HG03095 (cell line): ENCODE measurements at regions not wholly inside any gene's neighbourhood (a gene's known extent, or its start where the extent isn't known, plus 50 kb on each side); places are given as distances from the start of the nearest gene placed in this dataset.
"Not testable (repeated sequence)": the region's sequence is repeated elsewhere in the genome, so short reads cannot be mapped to it uniquely, and the experiment has no call there.

ENCODE experiments used
- ATAC-seq: cut with Tn5 transposase; IDR thresholded peaks from one replicate; pipeline ENCODE4 v1.9.1; 2021; ENCODE audit warnings: moderate library complexity; ENCODE audit not compliant: unreplicated experiment

DNA sequence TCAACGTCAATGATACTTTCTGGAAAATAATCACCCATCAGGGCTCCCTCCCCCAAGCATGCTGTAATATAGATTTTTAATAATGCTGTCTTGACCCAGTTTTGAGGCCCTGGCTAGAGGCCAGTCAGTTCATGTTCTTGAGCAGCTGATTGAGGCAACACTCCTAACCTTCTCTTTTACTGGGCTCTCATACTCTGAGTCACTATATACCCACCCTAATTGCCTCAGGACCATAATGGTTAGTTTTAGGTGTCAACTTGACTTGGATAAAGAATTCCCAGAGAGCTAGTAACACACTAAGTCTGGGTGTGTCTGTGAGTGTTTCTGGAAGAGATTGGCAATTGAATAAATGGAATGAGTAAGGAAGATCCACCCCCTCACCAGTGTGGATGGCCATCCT, 527.0 kb upstream of the ATP2B1 start:
- ATAC-seq: no peak

DNA sequence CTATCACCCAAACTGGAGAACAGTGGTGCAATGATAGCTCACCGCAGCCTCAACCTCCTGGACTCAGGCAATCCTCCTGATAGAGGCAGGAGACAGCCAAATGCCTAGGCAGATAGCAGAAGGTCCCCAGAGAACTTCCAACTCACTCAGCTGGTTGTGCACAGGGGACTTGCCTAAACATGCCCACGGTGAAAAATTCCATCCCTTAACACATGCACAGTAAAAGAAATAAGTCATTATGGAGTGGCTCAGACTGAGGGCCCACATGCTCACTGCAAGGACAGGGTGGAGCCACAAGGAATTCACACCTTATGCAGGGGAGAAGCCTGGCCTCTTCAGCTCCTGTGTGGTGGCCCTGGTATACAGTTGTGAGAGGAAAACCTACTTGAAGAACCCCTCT, 525.8 kb upstream of the ATP2B1 start:
- no peak for ATAC-seq

DNA sequence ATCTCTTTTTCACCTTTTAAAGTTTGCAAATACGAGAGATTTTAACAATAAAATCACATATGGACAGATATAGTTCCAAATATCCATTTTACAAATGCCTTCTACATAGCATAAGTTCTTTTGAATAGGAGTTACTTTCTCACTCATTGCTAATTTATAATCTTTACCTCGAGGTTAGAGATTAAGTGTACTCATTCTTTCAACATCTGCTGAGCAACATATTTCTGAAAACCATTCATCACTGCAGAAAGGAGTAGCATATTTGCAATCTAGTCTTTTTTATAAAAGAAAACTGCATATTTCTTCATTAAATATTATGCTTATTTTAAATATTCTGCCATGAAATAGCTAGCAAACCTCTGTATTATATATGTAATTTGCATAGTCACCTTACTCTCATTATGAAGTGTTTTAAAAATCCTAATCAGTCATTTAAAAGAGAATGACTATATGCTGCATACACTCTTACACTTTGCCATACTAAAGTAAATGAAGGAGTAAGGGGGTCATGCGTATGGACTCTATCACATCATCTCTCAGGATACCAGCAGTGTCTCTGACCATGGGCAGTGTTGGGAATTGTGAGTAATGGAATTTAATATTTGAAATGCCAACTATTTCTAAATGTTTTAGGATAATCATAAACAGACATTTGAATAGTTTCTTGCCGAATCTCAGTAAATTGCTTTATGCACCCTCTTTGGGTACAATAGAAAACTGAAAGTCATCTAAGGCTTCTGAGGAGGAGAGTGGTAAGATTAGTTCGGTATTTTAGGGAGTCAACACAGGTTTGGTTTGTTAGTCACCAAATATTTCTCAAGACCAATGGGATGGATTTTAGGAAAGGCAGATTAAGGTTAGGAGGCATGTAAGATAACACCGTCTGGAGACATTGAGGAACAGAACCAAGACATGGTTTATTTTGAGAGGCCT, 524.8 kb upstream of the ATP2B1 start:
- no peak for ATAC-seq

DNA sequence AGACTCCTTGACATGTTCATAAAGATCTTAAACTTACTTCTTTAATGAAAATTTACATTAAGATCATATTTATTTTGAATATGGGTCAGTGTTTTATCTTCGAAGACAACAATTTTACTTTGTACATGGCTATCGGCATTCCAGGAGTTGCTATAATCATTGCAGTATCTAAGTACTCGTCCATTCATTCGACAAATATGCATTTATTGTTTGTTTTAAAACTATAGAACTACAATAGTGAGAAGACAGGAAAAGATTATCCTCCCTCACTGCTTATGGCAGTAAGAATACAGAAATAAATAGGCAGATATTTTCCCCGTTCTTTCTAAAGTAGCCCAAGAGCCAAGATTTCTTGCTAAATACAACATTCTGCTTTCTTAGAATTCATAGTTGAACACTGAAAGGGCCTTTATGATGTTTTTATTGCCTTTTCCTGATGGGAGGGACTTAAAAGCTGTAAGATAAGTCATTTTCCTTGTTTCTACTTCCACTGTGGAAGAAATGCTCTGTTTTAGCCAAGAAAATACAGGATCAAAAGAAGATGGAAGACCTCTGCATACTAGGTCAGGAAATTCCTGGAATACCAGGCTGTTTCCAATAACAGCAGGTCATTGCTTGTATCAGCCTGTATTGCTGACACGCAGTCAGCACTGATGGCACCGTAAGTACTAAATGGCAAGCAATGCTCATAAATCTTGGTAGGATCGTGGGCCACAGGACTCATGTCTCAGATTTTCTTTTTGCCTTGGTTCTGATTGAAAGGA, 521.0 kb upstream of the ATP2B1 start:
- no peak for ATAC-seq

DNA sequence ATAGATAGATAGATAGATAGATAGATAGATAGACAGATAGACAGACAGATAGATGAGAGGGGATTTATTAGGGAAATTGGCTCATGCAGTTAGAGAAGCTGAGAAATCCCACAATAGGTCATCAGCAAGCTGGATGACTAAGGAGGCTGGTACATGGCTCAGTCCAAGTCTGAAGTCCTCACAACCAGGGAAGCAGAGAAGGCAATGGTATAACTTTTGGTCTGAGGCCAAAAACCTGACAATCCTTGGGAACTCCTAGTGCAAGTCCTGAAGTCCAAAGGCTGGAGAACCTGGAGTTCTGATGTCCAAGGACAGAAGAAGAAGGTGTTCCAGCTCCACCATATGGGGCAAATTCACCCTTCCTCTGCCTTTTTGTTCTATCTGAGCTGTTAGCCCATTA, 517.6 kb upstream of the ATP2B1 start:
- ATAC-seq: no peak

DNA sequence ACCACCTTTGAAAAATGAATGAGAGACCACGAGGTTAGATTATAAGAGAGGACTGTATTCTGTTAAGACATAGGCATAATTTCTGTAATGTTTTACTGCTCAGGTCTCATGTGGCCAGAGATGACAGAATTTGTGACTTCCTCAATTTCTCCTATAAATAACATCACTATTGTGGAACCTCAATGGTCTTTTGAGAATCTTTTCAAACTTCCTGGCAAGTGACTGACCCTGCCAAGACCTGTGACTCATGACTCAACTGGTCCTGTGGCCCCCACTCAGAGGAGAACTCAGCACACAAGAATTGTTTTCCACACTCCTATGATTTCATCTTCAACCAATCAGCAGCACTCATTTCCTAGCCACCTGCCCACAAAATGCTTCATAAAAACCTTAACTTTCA, 508.2 kb upstream of the ATP2B1 start:
- ATAC-seq: no peak

DNA sequence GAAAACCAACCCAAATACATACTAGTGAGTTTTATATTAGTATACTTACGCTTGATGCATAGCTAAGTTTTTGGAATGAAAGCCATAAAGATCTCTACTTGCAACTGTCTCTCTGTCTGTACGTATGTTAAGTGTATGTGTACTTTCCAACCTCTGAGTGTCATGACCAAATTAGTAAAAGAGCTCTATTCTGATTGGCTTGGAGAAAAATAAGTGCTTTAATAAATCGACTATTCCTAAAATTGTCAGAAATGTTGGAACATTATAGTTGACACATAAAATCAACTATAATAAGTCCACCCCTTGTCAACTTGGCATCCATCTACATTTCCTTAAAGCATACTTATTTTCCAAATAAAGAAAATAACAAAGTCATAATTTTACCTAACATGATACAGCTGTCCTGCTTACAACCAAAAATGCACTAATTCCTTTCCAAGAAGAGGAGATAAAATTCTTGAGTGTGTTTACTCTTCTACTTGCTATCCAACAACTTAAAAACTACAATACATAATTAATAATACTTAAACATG, 507.4 kb upstream of the ATP2B1 start:
- ATAC-seq: no peak

DNA sequence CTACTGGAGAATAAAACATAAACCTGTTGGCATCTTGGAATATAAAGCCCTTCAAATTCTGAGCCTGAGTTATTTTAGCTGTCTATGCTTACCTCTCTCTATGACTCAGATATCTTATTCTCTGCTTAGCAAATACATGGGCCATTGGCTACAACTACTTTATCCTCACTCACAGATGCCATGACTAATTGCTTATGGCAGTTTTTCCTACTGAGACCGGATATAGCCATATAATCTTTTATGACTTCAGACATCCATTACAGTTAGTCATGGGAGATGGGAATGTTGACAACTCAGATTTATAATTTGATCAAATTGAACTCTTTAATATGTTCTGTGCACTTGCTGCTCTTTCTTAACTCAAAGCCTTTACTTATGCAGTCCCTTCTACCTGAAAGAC, 502.4 kb upstream of the ATP2B1 start:
- ATAC-seq: no peak

DNA sequence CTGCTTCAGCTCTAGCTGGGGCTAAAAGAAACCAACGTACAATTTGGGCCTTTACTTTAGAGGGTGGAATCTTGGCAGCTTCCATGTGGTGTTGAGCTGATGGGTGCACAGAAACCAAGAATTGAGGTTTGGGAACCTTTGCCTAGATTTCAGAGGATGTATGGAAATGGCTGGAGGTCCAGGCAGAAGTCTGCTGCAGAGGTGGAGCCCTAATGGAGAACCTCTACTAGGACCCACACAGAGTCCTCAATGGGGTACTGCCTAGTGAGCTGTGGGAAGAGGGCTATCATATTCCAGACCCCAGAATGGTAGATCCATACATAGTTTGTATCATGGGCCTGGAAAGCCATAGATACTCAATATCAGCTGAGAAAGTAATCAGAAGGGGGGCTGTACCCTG, 500.4 kb upstream of the ATP2B1 start:
- no peak for ATAC-seq

DNA sequence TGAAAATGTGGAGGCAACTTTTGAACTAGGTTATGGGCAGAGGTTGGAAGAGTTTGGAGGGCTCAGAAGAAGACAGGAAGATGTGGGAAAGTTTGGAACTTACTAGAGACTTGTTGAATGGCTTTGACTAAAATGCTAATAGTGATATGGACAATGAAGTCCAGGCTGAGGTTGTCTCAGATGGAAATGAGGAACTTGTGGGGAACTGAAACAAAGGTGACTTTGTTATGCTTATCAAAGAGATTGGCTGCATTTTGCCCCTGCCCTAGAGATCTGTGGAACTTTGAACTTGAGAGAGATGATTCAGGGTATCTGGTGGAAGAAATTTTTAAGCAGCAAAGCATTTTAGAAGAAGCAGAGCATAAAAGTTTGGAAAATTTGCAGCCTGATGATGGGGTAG, 499.7 kb upstream of the ATP2B1 start:
- ATAC-seq: not testable (repeated sequence)

DNA sequence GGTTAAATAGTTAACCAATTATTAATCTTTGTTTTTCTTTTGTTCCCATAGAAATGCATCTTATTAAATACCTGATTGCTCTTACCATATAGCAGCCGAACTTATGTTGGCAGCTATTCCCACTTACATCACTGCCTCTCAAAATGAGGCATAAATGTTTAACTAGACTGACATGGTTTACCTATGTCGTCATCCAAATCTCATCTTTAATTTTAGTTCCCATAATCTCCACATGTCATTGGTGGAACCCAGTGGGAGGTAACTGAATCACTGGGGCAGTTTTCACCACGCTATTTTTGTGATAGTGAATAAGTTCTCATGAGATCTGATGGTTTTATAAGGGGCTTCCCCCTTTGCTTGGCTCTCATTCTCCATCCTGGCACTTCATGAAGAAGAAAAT, 499.2 kb upstream of the ATP2B1 start:
- ATAC-seq: no peak

DNA sequence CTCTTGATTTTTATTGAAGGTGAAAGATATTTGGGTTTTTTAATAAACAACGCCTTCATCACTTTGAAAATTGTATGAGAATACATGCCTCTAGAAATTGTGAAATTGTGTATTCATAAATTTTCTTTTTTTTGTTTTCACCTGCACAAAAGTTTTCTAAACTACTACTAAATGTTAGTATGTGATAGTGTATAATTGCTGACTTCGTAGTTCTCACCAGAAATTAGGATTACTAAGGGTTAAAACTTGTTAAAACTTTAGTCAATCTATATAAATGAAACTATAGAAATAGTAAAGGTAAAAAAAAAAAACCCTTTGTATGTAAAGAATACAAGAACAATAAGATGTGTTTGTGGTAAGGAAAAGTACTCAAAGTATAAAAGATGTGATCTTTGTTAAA, 496.5 kb upstream of the ATP2B1 start:
- ATAC-seq: no peak

DNA sequence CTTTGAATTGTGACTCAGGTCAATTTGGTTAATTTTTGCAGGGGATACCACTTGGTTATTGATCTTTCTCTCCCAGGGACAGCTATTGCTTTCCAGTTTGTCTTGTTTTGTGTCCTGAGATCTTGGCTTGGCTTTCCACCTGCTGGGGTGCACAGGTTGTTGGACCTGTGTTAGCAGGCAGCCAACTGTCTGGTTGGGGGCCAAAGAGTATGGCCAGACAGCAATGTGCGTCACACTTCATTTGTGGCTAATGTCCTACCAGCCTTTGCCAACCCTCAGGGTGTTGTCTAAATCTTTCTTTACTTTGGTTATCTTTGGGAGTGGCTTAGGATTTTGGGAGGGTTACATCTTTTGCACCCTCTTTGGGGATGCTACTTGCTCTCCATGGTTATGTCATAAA, 494.9 kb upstream of the ATP2B1 start:
- no peak for ATAC-seq

DNA sequence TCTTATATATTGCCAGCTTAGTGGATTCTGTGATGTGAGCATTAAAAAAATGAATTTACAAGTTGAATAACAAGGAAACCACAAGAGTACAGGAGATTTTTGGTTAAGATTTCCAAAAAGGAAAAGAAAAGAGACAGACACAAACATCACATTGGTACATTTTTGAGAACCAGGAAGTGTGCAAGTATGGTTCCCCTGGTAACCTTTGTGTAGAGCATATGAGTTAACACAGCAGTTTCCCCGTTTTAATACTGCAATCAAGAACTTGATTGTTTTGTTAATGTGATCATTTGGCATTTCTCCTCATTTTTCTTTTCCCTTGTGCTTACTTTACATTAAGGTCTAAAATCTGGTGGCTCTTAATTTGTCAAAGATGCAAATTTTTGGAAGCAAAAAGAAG, 490.4 kb upstream of the ATP2B1 start:
- ATAC-seq: no peak

DNA sequence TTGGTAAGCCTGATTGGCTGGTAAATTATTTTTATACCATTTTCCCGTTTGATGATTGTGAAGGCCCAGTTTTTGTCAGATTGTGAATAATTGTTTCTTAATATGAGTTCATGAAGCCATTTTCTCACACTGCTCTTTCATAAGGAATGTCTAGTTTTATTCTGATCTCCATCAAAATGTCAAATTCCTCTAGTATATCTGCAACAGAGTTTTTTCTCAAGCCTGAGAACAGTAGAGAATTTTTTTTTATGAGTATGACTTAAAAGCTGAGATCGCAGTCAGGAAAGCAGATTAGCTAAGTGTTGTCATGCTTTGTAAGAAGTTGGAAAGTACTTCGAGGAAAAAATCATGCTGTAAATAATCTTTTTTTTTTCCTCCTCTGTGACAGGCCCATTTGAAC, 484.9 kb upstream of the ATP2B1 start:
- ATAC-seq: no peak

DNA sequence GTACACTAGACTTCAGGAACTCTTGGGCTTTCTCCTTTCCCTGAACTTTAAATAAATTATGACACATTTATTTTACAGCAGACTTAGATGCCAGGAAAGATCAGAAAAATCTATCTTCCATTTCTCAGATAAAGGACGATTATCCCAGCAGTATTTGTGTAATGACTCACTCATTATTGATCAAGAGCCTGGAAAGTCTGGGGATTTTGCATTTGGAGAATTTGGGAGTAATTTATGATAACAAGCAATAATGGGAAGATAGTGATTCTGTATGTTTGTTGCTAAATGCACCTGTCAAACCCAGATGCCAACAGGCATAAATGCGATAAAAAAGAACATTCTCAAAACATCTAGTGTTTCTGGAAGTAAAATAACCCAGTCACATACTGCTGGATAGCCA, 480.2 kb upstream of the ATP2B1 start:
- no peak for ATAC-seq

DNA sequence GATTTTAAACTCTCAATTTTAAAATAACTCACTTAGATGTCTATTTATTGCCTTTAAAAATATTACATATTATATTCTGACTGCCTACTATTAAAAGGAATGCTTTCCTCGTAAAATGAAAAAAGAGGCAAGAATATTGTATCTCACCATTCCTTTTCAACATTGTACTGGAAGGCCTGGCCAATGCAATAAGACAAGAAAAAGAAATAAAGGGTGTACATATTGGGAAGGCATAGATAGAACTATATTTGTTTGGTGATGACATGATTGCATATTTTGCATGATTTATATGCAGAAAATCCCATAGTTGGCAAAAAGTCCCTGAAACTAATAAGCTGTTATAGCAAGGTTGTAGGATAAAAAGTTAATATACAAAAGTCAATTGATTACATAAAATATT, 474.6 kb upstream of the ATP2B1 start:
- no peak for ATAC-seq

DNA sequence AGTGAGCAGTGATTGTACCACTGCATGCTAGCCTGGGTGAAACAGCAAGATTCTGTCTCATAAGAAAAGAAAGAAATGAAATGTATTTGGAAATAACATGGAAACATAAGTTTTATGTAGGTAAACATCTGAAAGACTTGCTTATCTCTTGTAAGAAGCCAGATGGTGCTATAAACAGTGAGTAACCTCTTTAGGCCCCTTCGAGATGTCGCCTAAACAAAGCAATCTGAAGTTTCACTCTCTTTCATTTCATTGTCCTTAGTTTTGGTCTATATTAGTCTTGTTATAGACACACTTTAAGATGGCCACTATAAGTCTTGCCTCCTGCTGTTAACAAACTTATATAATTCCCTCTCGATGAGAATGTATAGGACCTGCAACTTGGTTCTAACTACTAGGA, 472.6 kb upstream of the ATP2B1 start:
- no peak for ATAC-seq

DNA sequence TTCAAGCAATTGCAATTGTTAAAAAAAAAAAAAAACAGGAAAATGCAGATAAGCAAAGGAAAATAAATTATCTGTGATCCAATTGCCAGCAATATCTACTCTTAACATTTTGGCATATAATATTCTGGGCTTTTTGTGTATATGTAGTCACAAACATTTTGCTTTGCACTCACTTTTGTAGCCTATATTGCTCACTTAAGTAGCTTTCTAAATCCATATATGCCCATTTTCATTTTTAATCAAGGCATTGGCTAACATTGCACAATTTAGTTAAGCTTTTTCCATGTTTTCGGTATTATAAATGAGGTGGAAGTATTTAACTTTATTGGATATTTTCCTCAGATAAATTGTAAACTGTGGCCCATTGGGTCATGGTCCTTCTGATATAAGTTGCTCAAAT, 466.3 kb upstream of the ATP2B1 start:
- ATAC-seq: no peak

DNA sequence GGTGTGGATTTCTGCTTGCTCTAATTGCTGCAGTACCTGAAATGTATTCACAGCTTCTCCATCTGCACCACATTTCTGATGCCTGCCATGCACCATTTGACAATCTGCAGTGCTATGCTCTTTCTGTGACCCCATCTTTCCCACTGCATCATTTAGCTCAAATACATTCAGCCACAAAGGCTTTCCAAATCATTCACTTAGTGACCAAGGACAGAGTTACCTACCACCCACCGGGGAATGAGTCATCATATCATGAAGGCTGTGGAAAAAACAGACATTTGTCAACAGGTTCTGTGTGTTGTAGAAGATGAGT, 465.5 kb upstream of the ATP2B1 start:
- ATAC-seq: no peak

DNA sequence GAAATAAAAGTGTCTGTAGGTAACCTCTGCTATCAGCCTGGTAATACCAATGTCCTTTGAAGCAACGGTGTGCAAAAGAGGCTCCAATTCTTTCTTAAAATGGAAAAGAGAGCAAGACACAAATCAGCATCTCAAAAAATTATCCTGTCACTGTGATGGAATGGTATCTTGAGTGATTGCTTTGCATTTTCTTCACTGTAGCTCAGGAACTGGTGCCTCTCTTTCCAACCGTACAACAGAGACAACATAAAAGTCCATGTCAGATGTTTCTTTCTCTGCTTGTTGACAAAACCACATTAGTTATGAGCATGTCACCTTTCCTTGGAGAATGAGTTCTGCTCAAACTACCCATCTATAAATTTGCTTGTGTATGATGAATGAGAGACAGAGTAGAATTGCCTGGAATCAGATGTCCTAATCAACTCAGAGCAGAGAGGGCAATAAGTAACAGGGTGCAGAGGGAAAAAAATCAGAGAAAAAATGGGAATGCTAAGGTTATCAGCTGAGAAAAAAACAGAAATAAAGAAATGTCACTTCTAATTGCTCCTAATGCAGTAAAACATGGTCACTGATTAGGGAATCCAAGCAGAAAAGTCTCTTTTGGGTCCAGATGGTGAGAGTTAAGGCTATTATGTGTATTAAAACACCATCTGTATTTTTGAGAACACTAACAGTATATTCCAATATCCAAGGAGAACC, 465.0 kb upstream of the ATP2B1 start:
- no peak for ATAC-seq

DNA sequence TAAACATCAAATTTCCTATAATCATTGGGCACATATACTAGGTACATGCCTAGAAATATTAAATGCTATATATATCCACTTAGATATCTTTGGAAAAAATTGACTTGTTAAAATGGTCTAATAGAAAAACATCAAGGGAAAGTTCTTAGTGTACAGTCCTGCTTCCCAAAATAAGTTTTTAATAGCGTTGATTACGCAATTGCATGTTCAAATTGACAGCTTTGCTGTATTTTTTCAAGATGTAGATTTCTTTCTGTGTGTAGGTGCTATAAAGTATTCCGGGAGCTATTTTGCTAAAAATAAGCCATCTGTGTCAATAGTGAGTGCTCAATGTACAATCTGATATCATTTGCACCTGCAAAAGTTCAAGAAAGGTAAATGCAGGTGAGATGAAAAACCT, 463.9 kb upstream of the ATP2B1 start:
- ATAC-seq: no peak
